MG63 (cell line): ENCODE measurements at regions not wholly inside any gene's neighbourhood (a gene's known extent, or its start where the extent isn't known, plus 50 kb on each side); places are given as distances from the start of the nearest gene placed in this dataset.
"Not testable (repeated sequence)": the region's sequence is repeated elsewhere in the genome, so short reads cannot be mapped to it uniquely, and the experiment has no call there.

Source experiments
- DNase-seq: peaks from one replicate; pipeline ENCODE4 v3.0.0-alpha.2; 2020
- H3K27me3 ChIP-seq: fragments of 250-450 bp; sonication (Bioruptor Pico); 2 replicates; pipeline ENCODE4 v1.5.1; 2020; ENCODE audit warnings: mild to moderate bottlenecking, moderate library complexity
- H3K36me3 ChIP-seq: fragments of 250-450 bp; sonication (Bioruptor Pico); 2 replicates; pipeline ENCODE4 v1.5.1; 2020; ENCODE audit warnings: mild to moderate bottlenecking, moderate library complexity
- H3K4me3 ChIP-seq: fragments of 250-450 bp; sonication (Bioruptor Pico); 2 replicates; pipeline ENCODE4 v1.5.1; 2020; ENCODE audit warnings: mild to moderate bottlenecking, moderate library complexity
- H3K9me3 ChIP-seq: fragments of 250-450 bp; sonication (Bioruptor Pico); 2 replicates; pipeline ENCODE4 v1.5.1; 2020; ENCODE audit warnings: mild to moderate bottlenecking, moderate library complexity

- H3K9me3 ChIP-seq = no peaks in the 10 kb centered on the region
- no peak for DNase-seq
- no peak overlapping the region for H3K4me3 ChIP-seq
- no peaks in the 10 kb centered on the region for H3K36me3 ChIP-seq
- H3K27me3 ChIP-seq = no peaks in the 10 kb centered on the region
These were observed 256.5 kb upstream of the MVB12B start for GRCh38 chr9:126070058-126070655.

- no peak for DNase-seq
- H3K36me3 ChIP-seq = no peaks in the 10 kb centered on the region
- H3K4me3 ChIP-seq = no peak overlapping the region
- H3K27me3 ChIP-seq = no peaks in the 10 kb centered on the region
- no peaks in the 10 kb centered on the region for H3K9me3 ChIP-seq
These were observed 255.4 kb upstream of the MVB12B start for GRCh38 chr9:126071076-126071750.

GRCh38 chr9:126077656-126078055 lies 249.0 kb upstream of the MVB12B start:
- not testable (repeated sequence) for H3K4me3 ChIP-seq, H3K36me3 ChIP-seq, DNase-seq, H3K27me3 ChIP-seq, H3K9me3 ChIP-seq

GRCh38 chr9:126080641-126081040 lies 246.0 kb upstream of the MVB12B start:
- no peaks in the 10 kb centered on the region for H3K9me3 ChIP-seq
- H3K36me3 ChIP-seq = no peaks in the 10 kb centered on the region
- DNase-seq = no peak
- H3K4me3 ChIP-seq = no peak overlapping the region
- no peaks in the 10 kb centered on the region for H3K27me3 ChIP-seq

GRCh38 chr9:126081746-126082145 lies 244.9 kb upstream of the MVB12B start:
- DNase-seq = no peak
- Histone ChIP-seq H3K36me3 (no peaks in the 10 kb centered on the region), H3K4me3 (no peak overlapping the region), H3K9me3 (no peaks in the 10 kb centered on the region), H3K27me3 (no peaks in the 10 kb centered on the region)

- DNase-seq = no peak
- Histone ChIP-seq H3K36me3 (no peaks in the 10 kb centered on the region), H3K4me3 (no peak overlapping the region), H3K27me3 (no peaks in the 10 kb centered on the region), H3K9me3 (no peaks in the 10 kb centered on the region)
These were observed 242.6 kb upstream of the MVB12B start for GRCh38 chr9:126084008-126084407.

- Histone ChIP-seq H3K4me3 (no peak overlapping the region), H3K27me3 (no peaks in the 10 kb centered on the region), H3K36me3 (no peaks in the 10 kb centered on the region), H3K9me3 (no peaks in the 10 kb centered on the region)
- no peak for DNase-seq
These were observed 241.9 kb upstream of the MVB12B start for GRCh38 chr9:126084696-126085095.

- no peak for DNase-seq
- no peaks in the 10 kb centered on the region for H3K27me3 ChIP-seq
- H3K9me3 ChIP-seq = no peaks in the 10 kb centered on the region
- no peaks in the 10 kb centered on the region for H3K36me3 ChIP-seq
- no peak overlapping the region for H3K4me3 ChIP-seq
These were observed 241.5 kb upstream of the MVB12B start for GRCh38 chr9:126085170-126085569.

- Histone ChIP-seq H3K36me3 (no peaks in the 10 kb centered on the region), H3K9me3 (no peaks in the 10 kb centered on the region), H3K27me3 (no peaks in the 10 kb centered on the region), H3K4me3 (no peak overlapping the region)
- DNase-seq = no peak
These were observed 238.3 kb upstream of the MVB12B start for GRCh38 chr9:126088336-126088735.

- no peaks in the 10 kb centered on the region for H3K36me3 ChIP-seq
- no peaks in the 10 kb centered on the region for H3K9me3 ChIP-seq
- no peaks in the 10 kb centered on the region for H3K27me3 ChIP-seq
- DNase-seq = no peak
- H3K4me3 ChIP-seq = no peak overlapping the region
These were observed 236.8 kb upstream of the MVB12B start for GRCh38 chr9:126089789-126090188.

GRCh38 chr9:126093771-126094170 lies 232.9 kb upstream of the MVB12B start:
- no peaks in the 10 kb centered on the region for H3K27me3 ChIP-seq
- no peaks in the 10 kb centered on the region for H3K9me3 ChIP-seq
- DNase-seq = no peak
- H3K36me3 ChIP-seq = no peaks in the 10 kb centered on the region
- H3K4me3 ChIP-seq = no peak overlapping the region

GRCh38 chr9:126095546-126096190 lies 231.0 kb upstream of the MVB12B start:
- Histone ChIP-seq H3K27me3 (no peaks in the 10 kb centered on the region), H3K36me3 (no peaks in the 10 kb centered on the region), H3K9me3 (no peaks in the 10 kb centered on the region), H3K4me3 (no peak overlapping the region)
- no peak for DNase-seq

GRCh38 chr9:126096340-126096739 lies 230.3 kb upstream of the MVB12B start:
- no peak for DNase-seq
- Histone ChIP-seq H3K36me3 (no peaks in the 10 kb centered on the region), H3K4me3 (no peak overlapping the region), H3K9me3 (no peaks in the 10 kb centered on the region), H3K27me3 (no peaks in the 10 kb centered on the region)

GRCh38 chr9:126097679-126098078 lies 228.9 kb upstream of the MVB12B start:
- no peaks in the 10 kb centered on the region; the same call in 1 of the 2 replicates for H3K27me3 ChIP-seq
- no peak for DNase-seq
- H3K36me3 ChIP-seq = no peaks in the 10 kb centered on the region
- H3K9me3 ChIP-seq = no peaks in the 10 kb centered on the region
- no peak overlapping the region for H3K4me3 ChIP-seq

GRCh38 chr9:126106404-126106803 lies 220.2 kb upstream of the MVB12B start:
- no peaks in the 10 kb centered on the region for H3K9me3 ChIP-seq
- H3K4me3 ChIP-seq = no peak overlapping the region
- H3K27me3 ChIP-seq = peaks cover 8% of the 10 kb centered on the region
- no peak for DNase-seq
- H3K36me3 ChIP-seq = no peaks in the 10 kb centered on the region

- no peak overlapping the region for H3K4me3 ChIP-seq
- no peaks in the 10 kb centered on the region for H3K36me3 ChIP-seq
- DNase-seq = no peak
- peaks cover 8% of the 10 kb centered on the region for H3K27me3 ChIP-seq
- no peaks in the 10 kb centered on the region for H3K9me3 ChIP-seq
These were observed 218.9 kb upstream of the MVB12B start for GRCh38 chr9:126107693-126108092.

GRCh38 chr9:126108240-126108639 lies 218.4 kb upstream of the MVB12B start:
- H3K36me3 ChIP-seq = no peaks in the 10 kb centered on the region
- H3K27me3 ChIP-seq = peaks cover 8% of the 10 kb centered on the region
- DNase-seq = no peak
- H3K9me3 ChIP-seq = no peaks in the 10 kb centered on the region
- H3K4me3 ChIP-seq = no peak overlapping the region

GRCh38 chr9:126109575-126109974 lies 217.1 kb upstream of the MVB12B start:
- Histone ChIP-seq H3K27me3 (peaks cover 9% of the 10 kb centered on the region), H3K36me3 (no peaks in the 10 kb centered on the region), H3K9me3 (no peaks in the 10 kb centered on the region), H3K4me3 (no peak overlapping the region)
- DNase-seq = no peak
